Prostate gland (tissue), 2 donors: ENCODE measurements at regions not wholly inside any gene's neighbourhood (a gene's known extent, or its start where the extent isn't known, plus 50 kb on each side); places are given as distances from the start of the nearest gene placed in this dataset.
"Not testable (repeated sequence)": the region's sequence is repeated elsewhere in the genome, so short reads cannot be mapped to it uniquely, and the experiment has no call there.

ENCODE experiments used
- DNase-seq: peaks from one replicate; pipeline ENCODE4 v3.0.0-alpha.2; 2019; ENCODE audit warnings: low spot score
- H3K27ac ChIP-seq, 2 donors: fragments of 200-600 bp; sonication (generic); 2 replicates each; pipeline ENCODE4 v1.5.1; 2017 to 2019
- H3K27me3 ChIP-seq: fragments of 200-600 bp; sonication (generic); replicated peaks from 2 replicates; pipeline ENCODE4 v1.5.1; 2019; ENCODE audit not compliant: insufficient read depth
- H3K36me3 ChIP-seq, 2 donors: fragments of 200-600 bp; sonication (generic); 1 replicate in 1 of 2; 2 replicates in 1 of 2; pipeline versions ENCODE4 v1.5.1 to v1.8.1; 2017 to 2019
- H3K4me1 ChIP-seq: fragments of 200-600 bp; sonication (generic); replicated peaks from 2 replicates; pipeline ENCODE4 v1.5.1; 2019
- H3K4me3 ChIP-seq, 2 donors: fragments of 200-600 bp; sonication (generic); 2 replicates each; pipeline ENCODE4 v1.5.1; 2017 to 2019
- H3K9me3 ChIP-seq: fragments of 200-600 bp; sonication (generic); 2 replicates; pipeline ENCODE4 v1.5.1; 2017
- CTCF ChIP-seq, 4 experiments: fragments of 200-600 bp in 2 of 4; fragments of 450-650 bp in 2 of 4; sonication (generic) in 2 of 4; IDR thresholded peaks; 1 replicate in 3 of 4; 2 replicates in 1 of 4; pipeline ENCODE4 v1.5.1; 2016 to 2019; ENCODE audit warnings: antibody characterized with exemption in 4 of 4, mild to moderate bottlenecking in 2 of 4, moderate library complexity in 2 of 4
- POLR2A ChIP-seq: fragments of 450-650 bp; IDR thresholded peaks from one replicate; pipeline ENCODE4 v1.6.1; 2016; ENCODE audit warnings: antibody characterized with exemption, mild to moderate bottlenecking
- POLR2AphosphoS5 ChIP-seq: sonication (generic); formaldehyde crosslinking; IDR thresholded peaks from one replicate; pipeline ENCODE4 v1.6.1; 2017; ENCODE audit warnings: antibody characterized with exemption
- WGBS: methylation state at CpG from one replicate; pipeline ENCODE4 v1.1.5; 2018; 5-methylcytosine and 5-hydroxymethylcytosine counted together
- intact Hi-C: fragments of 100-400 bp; cut with DNase I; formaldehyde crosslinking; loops from one replicate; pipeline ENCODE4 v1.14.2; 2022

- intact Hi-C loops: no loop called here
- WGBS: 70% methylated on average over 7 of the region's 7 CpGs
- TF ChIP-seq CTCF (IDR thresholded peaks at IDR 0.05): no peak
- no peak for TF ChIP-seq POLR2A
- TF ChIP-seq POLR2AphosphoS5: no peak
- H3K4me3 ChIP-seq: no peak overlapping the region
- no peaks in the 10 kb centered on the region for H3K9me3 ChIP-seq
- H3K36me3 ChIP-seq: no peaks in the 10 kb centered on the region
- DNase-seq: no peak
- no peaks in the 10 kb centered on the region for H3K27me3 ChIP-seq
- H3K4me1 ChIP-seq: no peaks in the 10 kb centered on the region
- H3K27ac ChIP-seq: no peak overlapping the region
Observed at GRCh38 chr7:24441314-24442027, 131.8 kb upstream of the PALS2 start.

GRCh38 chr7:24442170-24442777 lies 131.0 kb upstream of the PALS2 start:
- TF ChIP-seq POLR2AphosphoS5: no peak
- TF ChIP-seq POLR2A: no peak
- no peak for TF ChIP-seq CTCF (IDR thresholded peaks at IDR 0.05)
- H3K9me3 ChIP-seq: no peaks in the 10 kb centered on the region
- no peak overlapping the region for H3K4me3 ChIP-seq
- no peak overlapping the region for H3K27ac ChIP-seq
- no peaks in the 10 kb centered on the region for H3K36me3 ChIP-seq
- H3K27me3 ChIP-seq: no peaks in the 10 kb centered on the region
- 81% methylated on average over 4 of the region's 4 CpGs for WGBS
- no peaks in the 10 kb centered on the region for H3K4me1 ChIP-seq
- no peak for DNase-seq
- intact Hi-C loops: no loop called here

- WGBS: 70% methylated on average over 11 of the region's 11 CpGs
- intact Hi-C loops: no loop called here
Observed at GRCh38 chr7:24444666-24445440, 128.4 kb upstream of the PALS2 start.

GRCh38 chr7:24448038-24448437 lies 125.2 kb upstream of the PALS2 start:
- no peaks in the 10 kb centered on the region for H3K4me1 ChIP-seq
- no peak overlapping the region for H3K27ac ChIP-seq
- H3K36me3 ChIP-seq: no peaks in the 10 kb centered on the region
- no peak for DNase-seq
- no peak for TF ChIP-seq POLR2A
- no peak for TF ChIP-seq POLR2AphosphoS5
- no peak overlapping the region for H3K4me3 ChIP-seq
- H3K9me3 ChIP-seq: no peaks in the 10 kb centered on the region
- H3K27me3 ChIP-seq: no peaks in the 10 kb centered on the region
- 84% methylated on average over 4 of the region's 4 CpGs for WGBS
- intact Hi-C loops: no loop called here

More at GRCh38 chr7:24444666-24445440, 128.4 kb upstream of the PALS2 start:
- H3K4me3 ChIP-seq: no peak overlapping the region
- no peaks in the 10 kb centered on the region for H3K4me1 ChIP-seq
- no peaks in the 10 kb centered on the region for H3K27me3 ChIP-seq
- no peaks in the 10 kb centered on the region for H3K36me3 ChIP-seq
- TF ChIP-seq POLR2A: no peak
- TF ChIP-seq POLR2AphosphoS5: no peak
- no peak for TF ChIP-seq CTCF (IDR thresholded peaks at IDR 0.05)
- no peaks in the 10 kb centered on the region for H3K9me3 ChIP-seq
- DNase-seq: no peak
- no peak overlapping the region for H3K27ac ChIP-seq

- H3K9me3 ChIP-seq, H3K36me3 ChIP-seq, intact Hi-C loops, H3K4me3 ChIP-seq, H3K27me3 ChIP-seq, DNase-seq, H3K27ac ChIP-seq, H3K4me1 ChIP-seq: not testable (repeated sequence)
- 87% methylated on average over 5 of the region's 5 CpGs for WGBS
Observed at GRCh38 chr7:24449416-24449815, 123.8 kb upstream of the PALS2 start.
